ENCODE measurements at regions not wholly inside any gene's neighbourhood (a gene's known extent, or its start where the extent isn't known, plus 50 kb on each side); places are given as distances from the start of the nearest gene placed in this dataset.
"Not testable (repeated sequence)": the region's sequence is repeated elsewhere in the genome, so short reads cannot be mapped to it uniquely, and the experiment has no call there.

DNA sequence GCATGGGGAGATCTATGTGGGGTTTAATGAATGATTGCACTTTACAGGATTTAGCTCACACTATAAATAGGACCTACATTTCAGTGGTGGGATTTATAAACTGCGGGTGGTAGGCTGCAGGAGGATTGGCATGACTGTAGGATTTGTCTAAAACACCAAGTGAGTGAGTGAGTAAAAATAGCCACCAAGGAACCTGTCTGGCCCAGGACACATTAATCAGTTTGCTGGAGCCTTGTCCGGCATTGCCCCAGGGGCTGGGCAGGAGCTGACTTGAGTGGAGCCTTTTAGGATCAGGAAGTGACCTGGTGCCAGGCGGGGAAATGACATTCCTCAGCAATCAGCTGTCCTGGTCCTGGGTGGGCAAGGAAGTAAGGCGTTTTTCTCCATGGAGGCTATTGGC lies 193.9 kb upstream of the ADRA1D start:
- Histone ChIP-seq H3K9me3 (ENCODE audit: low read length) (no peaks in the 10 kb centered on the region), H3K4me1 (ENCODE audit: insufficient read depth, low read length) (no peaks in the 10 kb centered on the region), H3K4me3 (ENCODE audit: low read depth in 1 of 2, low read length in 2 of 2) (no peak overlapping the region), H3K9ac (ENCODE audit: low read length) (no peak overlapping the region), H3K27ac (ENCODE audit: low read depth, low read length) (no peak overlapping the region), H3K27me3 (ENCODE audit: control insufficient read depth in 1 of 2, insufficient read depth in 2 of 2, low read length in 2 of 2) (no peaks in the 10 kb centered on the region), H3K36me3 (ENCODE audit: insufficient read depth, low read length) (no peaks in the 10 kb centered on the region)

DNA sequence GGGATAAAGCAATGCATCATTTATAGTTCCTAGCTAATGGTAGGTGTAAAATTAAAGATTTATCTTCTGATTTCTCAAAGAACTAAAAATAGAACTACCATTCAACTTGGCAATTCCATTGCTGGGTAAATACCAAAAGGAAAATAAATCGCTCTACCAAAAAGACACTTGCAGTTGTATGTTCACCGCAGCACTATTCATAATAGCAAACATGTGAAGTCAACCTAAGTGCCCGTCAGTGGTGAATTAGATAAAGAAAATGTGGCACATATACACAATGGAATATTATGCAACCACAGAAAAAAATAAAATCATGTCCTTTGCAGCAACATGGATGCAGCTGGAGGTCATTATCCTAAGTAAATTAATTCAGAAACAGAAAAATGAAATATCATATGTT lies 192.8 kb upstream of the ADRA1D start:
- Histone ChIP-seq H3K36me3 (ENCODE audit: insufficient read depth, low read length) (no peaks in the 10 kb centered on the region), H3K27ac (ENCODE audit: low read depth, low read length) (no peak overlapping the region), H3K4me3 (ENCODE audit: low read depth in 1 of 2, low read length in 2 of 2) (no peak overlapping the region), H3K4me1 (ENCODE audit: insufficient read depth, low read length) (no peaks in the 10 kb centered on the region), H3K9me3 (ENCODE audit: low read length) (no peaks in the 10 kb centered on the region), H3K27me3 (ENCODE audit: control insufficient read depth in 1 of 2, insufficient read depth in 2 of 2, low read length in 2 of 2) (no peaks in the 10 kb centered on the region), H3K9ac (ENCODE audit: low read length) (no peak overlapping the region)

DNA sequence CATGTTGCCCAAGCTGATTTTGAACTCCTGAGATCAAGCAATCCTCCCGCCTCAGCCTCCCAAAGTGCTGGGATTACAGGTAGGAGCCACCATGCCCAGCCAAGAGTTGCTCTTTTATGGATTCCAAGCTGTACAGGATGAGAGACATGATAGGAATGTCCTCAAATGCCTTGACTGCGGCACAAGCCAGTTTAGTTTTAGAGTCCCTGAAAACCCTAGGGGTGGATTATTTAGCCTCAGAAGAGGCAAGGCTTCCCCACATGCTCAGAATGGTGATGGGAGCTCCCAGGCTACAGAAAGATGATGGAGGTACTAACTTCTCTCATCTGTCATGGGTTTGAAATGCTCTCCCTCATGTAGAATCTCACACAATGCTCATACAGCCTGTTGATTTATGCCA lies 192.1 kb upstream of the ADRA1D start:
- no peaks in the 10 kb centered on the region for H3K9me3 ChIP-seq (ENCODE audit: low read length)
- H3K27ac ChIP-seq (ENCODE audit: low read depth, low read length) = no peak overlapping the region
- no peaks in the 10 kb centered on the region for H3K27me3 ChIP-seq (ENCODE audit: control insufficient read depth in 1 of 2, insufficient read depth in 2 of 2, low read length in 2 of 2)
- no peak overlapping the region for H3K9ac ChIP-seq (ENCODE audit: low read length)
- H3K4me1 ChIP-seq (ENCODE audit: insufficient read depth, low read length) = no peaks in the 10 kb centered on the region
- no peaks in the 10 kb centered on the region for H3K36me3 ChIP-seq (ENCODE audit: insufficient read depth, low read length)
- H3K4me3 ChIP-seq (ENCODE audit: low read depth in 1 of 2, low read length in 2 of 2) = no peak overlapping the region

DNA sequence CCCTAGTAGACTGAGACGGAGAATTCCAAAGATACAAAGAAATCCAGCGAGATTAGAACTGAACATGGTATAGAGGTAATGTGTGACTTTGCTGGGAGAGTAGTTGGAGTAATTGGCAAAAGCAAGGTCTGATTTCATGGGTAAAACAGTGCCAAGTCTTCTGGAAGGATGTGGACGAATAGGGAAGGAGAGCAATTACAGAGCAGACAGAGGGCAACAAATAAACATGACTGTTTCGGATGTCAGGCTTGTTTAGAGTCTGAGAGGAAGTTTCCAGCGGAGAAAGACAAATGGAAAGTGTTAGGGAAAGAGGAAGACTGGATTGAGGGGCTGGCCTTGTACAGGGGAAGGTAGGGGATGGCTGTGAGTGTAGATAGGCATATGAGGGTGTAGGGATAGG lies 190.4 kb upstream of the ADRA1D start:
- Histone ChIP-seq H3K4me1 (ENCODE audit: insufficient read depth, low read length) (no peaks in the 10 kb centered on the region), H3K27me3 (ENCODE audit: control insufficient read depth in 1 of 2, insufficient read depth in 2 of 2, low read length in 2 of 2) (no peaks in the 10 kb centered on the region), H3K4me3 (ENCODE audit: low read depth in 1 of 2, low read length in 2 of 2) (no peak overlapping the region), H3K9ac (ENCODE audit: low read length) (no peak overlapping the region), H3K9me3 (ENCODE audit: low read length) (no peaks in the 10 kb centered on the region), H3K27ac (ENCODE audit: low read depth, low read length) (no peak overlapping the region), H3K36me3 (ENCODE audit: insufficient read depth, low read length) (no peaks in the 10 kb centered on the region)

DNA sequence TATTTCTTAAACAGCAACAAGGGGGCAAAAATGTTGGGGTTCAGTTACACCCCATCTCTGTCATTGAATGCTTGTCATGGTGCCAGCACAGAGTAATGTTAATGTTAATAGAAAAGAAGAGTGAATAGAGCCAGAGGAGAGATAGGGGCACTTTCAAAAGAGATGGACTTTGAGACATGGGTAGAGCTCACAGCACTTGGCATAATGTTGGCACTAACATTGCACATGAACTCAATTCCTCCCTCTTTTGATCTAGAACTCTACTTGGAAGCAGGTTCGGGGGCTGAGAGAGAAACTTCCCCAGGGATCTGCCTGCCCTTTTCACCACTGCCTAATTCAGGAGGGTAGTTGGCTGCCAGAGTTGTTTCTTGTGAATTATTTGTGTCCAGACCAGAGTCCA lies 188.0 kb upstream of the ADRA1D start:
- Histone ChIP-seq H3K9ac (ENCODE audit: low read length) (no peak overlapping the region), H3K4me1 (ENCODE audit: insufficient read depth, low read length) (no peaks in the 10 kb centered on the region), H3K27ac (ENCODE audit: low read depth, low read length) (no peak overlapping the region), H3K4me3 (ENCODE audit: low read depth in 1 of 2, low read length in 2 of 2) (no peak overlapping the region), H3K36me3 (ENCODE audit: insufficient read depth, low read length) (no peaks in the 10 kb centered on the region), H3K27me3 (ENCODE audit: control insufficient read depth in 1 of 2, insufficient read depth in 2 of 2, low read length in 2 of 2) (no peaks in the 10 kb centered on the region), H3K9me3 (ENCODE audit: low read length) (no peaks in the 10 kb centered on the region)

DNA sequence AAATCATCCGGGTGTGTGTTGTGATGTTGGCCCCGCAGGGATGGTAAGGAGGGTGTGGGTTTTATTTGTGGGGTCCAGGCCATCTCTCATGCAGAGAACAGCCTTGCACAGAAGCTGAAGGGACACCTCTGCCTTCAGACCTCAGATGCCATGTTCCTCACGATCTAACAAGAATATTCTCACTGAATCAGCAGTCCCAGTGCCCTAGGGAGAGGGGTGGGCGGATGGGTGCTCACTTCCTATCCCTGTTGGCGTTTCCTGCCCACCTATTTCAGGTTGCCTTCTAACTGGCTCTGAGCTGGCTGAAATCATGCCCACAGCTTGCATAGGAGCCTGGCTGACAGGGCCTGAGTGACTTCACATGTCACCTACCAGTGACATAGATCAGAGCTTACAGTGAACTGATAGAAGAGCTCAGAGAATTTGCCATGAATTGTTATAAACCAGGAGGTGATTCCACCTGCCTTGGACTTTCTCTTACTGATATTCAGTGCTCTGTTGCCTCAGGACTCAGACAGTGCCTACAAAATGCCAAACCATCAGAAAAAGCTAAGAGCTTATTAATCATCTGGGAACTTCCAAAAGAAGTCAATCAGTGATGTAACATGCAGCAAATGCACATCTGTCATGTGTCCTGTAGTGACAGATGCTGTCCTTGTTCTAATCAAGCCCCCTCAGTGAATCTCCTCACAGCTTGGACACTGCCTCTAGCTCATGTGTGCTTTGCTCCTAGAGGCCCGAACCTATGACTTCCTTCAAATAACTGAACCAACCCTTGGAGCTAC lies 186.8 kb upstream of the ADRA1D start:
- Histone ChIP-seq H3K9me3 (ENCODE audit: low read length) (no peaks in the 10 kb centered on the region), H3K36me3 (ENCODE audit: insufficient read depth, low read length) (no peaks in the 10 kb centered on the region), H3K9ac (ENCODE audit: low read length) (no peak overlapping the region), H3K4me3 (ENCODE audit: low read depth in 1 of 2, low read length in 2 of 2) (no peak overlapping the region), H3K27ac (ENCODE audit: low read depth, low read length) (no peak overlapping the region), H3K4me1 (ENCODE audit: insufficient read depth, low read length) (no peaks in the 10 kb centered on the region), H3K27me3 (ENCODE audit: control insufficient read depth in 1 of 2, insufficient read depth in 2 of 2, low read length in 2 of 2) (no peaks in the 10 kb centered on the region)

DNA sequence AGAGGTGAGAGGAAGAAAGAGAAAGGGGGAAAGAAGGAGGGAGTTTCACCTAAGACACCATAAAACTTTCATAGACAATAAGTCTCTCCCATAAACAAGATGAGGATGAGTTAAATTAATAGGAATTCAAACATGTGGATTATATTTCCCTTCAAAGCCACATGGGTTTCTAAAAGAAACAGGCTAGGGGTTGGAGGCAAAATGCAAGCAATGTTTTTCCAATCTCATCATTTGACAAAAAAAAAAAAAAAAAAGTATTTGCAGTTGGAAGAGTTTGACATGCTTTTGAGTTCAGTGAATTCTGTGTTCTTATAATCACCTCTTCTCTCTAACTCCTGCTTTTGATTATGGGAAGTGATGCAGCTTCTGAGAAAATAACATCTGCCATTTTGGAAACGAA lies 186.1 kb upstream of the ADRA1D start:
- Histone ChIP-seq H3K9ac (ENCODE audit: low read length) (no peak overlapping the region), H3K4me1 (ENCODE audit: insufficient read depth, low read length) (no peaks in the 10 kb centered on the region), H3K9me3 (ENCODE audit: low read length) (no peaks in the 10 kb centered on the region), H3K27me3 (ENCODE audit: control insufficient read depth in 1 of 2, insufficient read depth in 2 of 2, low read length in 2 of 2) (no peaks in the 10 kb centered on the region), H3K4me3 (ENCODE audit: low read depth in 1 of 2, low read length in 2 of 2) (no peak overlapping the region), H3K27ac (ENCODE audit: low read depth, low read length) (no peak overlapping the region), H3K36me3 (ENCODE audit: insufficient read depth, low read length) (no peaks in the 10 kb centered on the region)

DNA sequence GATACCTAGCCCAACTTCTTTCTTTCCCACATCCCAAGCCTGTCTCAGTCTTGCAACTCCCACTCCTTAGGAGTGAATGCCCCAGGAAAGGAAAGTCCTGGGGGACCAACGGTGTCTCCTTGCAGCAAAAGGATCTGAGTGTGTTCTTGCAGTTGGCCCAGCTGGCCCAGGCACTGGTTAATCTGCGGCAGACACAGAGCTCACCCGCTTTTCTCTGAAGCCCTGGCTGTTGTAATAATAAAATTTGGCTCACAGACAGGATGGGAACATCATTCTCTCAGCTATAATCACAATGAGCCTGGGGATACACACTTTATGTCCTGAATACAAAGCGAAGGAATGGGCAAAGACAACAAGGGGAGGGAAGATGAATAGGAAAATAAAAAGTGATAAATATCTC lies 185.6 kb upstream of the ADRA1D start:
- Histone ChIP-seq H3K4me3 (ENCODE audit: low read depth in 1 of 2, low read length in 2 of 2) (no peak overlapping the region), H3K27ac (ENCODE audit: low read depth, low read length) (no peak overlapping the region), H3K9me3 (ENCODE audit: low read length) (no peaks in the 10 kb centered on the region), H3K4me1 (ENCODE audit: insufficient read depth, low read length) (no peaks in the 10 kb centered on the region), H3K9ac (ENCODE audit: low read length) (no peak overlapping the region), H3K36me3 (ENCODE audit: insufficient read depth, low read length) (no peaks in the 10 kb centered on the region), H3K27me3 (ENCODE audit: control insufficient read depth in 1 of 2, insufficient read depth in 2 of 2, low read length in 2 of 2) (no peaks in the 10 kb centered on the region)

DNA sequence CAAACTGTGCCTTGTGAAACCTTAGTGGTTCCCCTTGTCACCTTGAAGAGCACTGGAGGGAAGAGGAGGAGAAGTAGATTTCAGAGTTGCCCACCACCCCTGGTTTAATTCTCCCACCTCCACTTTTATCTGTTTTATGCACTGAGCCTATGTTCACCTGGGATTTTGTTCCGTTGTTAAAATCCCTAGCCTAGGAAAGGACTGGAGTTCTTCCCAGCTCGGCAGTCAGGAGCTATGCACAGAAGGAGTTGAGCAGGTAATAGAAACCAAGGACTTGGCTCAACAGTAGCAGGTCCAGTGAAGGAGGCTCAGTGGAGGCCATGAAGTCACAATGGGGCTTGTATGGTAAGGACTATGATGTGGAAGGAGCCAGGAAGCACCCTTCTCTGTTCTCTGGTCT lies 182.4 kb upstream of the ADRA1D start:
- H3K4me1 ChIP-seq (ENCODE audit: insufficient read depth, low read length) = no peaks in the 10 kb centered on the region
- H3K9me3 ChIP-seq (ENCODE audit: low read length) = no peaks in the 10 kb centered on the region
- no peaks in the 10 kb centered on the region for H3K27me3 ChIP-seq (ENCODE audit: control insufficient read depth in 1 of 2, insufficient read depth in 2 of 2, low read length in 2 of 2)
- no peak overlapping the region for H3K27ac ChIP-seq (ENCODE audit: low read depth, low read length)
- H3K4me3 ChIP-seq (ENCODE audit: low read depth in 1 of 2, low read length in 2 of 2) = no peak overlapping the region
- no peak overlapping the region for H3K9ac ChIP-seq (ENCODE audit: low read length)
- no peaks in the 10 kb centered on the region for H3K36me3 ChIP-seq (ENCODE audit: insufficient read depth, low read length)

DNA sequence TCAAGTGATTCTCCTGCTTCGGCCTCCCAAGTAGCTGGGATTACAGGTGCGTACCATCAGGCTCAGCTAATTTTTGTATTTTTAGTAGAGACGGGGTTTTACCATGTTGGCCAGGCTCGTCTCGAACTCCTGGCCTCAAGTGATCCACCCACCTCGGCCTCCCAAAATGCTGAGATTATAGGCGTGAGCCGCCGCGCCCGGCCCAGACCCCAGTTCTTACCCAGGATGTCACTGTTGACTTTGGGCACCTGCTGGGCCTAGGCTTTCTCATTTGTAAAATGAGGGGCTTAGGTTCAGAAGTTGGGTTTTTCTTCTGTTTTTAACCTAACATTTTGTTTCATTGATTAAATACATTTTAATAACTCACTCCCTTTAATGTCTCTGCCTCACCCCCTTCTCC lies 181.7 kb upstream of the ADRA1D start:
- H3K4me1 ChIP-seq (ENCODE audit: insufficient read depth, low read length); H3K27ac ChIP-seq (ENCODE audit: low read depth, low read length); H3K4me3 ChIP-seq (ENCODE audit: low read depth in 1 of 2, low read length in 2 of 2); H3K36me3 ChIP-seq (ENCODE audit: insufficient read depth, low read length); H3K27me3 ChIP-seq (ENCODE audit: control insufficient read depth in 1 of 2, insufficient read depth in 2 of 2, low read length in 2 of 2); H3K9me3 ChIP-seq (ENCODE audit: low read length); H3K9ac ChIP-seq (ENCODE audit: low read length): not testable (repeated sequence)

DNA sequence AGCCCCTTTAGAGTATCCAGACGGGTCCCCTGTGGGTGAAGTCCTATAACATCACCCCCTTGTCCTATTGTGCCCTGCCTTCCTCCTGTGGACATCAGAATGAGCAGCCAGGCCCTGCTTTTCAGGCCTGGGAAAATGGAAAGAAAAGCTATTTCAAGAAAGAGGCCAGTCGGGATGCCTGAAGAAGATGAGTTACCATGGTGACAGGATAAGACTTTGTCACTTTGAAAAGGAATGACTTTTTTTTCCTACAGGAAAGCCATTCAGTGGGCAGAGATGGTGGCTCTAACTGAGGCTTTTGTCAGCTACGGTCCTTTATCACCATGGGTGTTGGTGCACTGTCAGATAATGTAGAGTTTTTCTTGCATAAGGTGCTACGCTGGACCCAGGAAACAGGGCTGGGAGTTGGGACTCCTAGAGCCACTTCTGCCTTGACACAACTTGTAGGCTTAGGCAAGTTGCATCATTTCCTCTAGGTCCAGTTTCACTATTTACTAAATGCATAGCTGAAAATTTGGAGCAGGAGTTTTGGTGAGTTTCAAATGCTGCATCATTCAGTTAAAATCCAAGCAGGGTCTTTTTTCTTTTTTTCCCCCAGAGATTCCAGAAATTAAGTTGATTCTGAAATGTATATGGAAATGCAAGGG lies 179.0 kb upstream of the ADRA1D start:
- no peaks in the 10 kb centered on the region for H3K36me3 ChIP-seq (ENCODE audit: insufficient read depth, low read length)
- H3K4me1 ChIP-seq (ENCODE audit: insufficient read depth, low read length) = no peaks in the 10 kb centered on the region
- no peaks in the 10 kb centered on the region for H3K9me3 ChIP-seq (ENCODE audit: low read length)
- no peaks in the 10 kb centered on the region for H3K27me3 ChIP-seq (ENCODE audit: control insufficient read depth in 1 of 2, insufficient read depth in 2 of 2, low read length in 2 of 2)
- no peak overlapping the region for H3K9ac ChIP-seq (ENCODE audit: low read length)
- no peak overlapping the region for H3K27ac ChIP-seq (ENCODE audit: low read depth, low read length)
- no peak overlapping the region for H3K4me3 ChIP-seq (ENCODE audit: low read depth in 1 of 2, low read length in 2 of 2)

DNA sequence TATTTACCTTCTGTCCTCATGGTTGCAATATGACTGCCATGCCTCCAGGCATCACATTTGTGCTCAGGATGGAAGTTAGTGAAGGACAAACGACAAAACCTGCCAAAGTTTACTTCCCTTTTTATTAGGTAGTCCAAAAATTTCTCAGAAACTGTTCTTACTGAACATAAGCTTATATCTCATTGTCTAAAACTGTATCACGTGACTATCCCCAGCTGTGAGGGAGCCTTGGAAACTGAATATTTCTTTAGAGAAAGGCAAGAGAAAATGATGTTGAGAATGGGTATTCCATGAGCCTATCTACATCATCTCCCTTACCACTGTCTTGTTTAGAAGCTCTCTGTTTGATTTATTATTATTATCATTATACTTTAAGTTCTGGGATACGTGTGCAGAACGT lies 169.1 kb upstream of the ADRA1D start:
- H3K27me3 ChIP-seq (ENCODE audit: control insufficient read depth in 1 of 2, insufficient read depth in 2 of 2, low read length in 2 of 2) = no peaks in the 10 kb centered on the region
- no peak overlapping the region for H3K9ac ChIP-seq (ENCODE audit: low read length)
- no peak overlapping the region for H3K27ac ChIP-seq (ENCODE audit: low read depth, low read length)
- no peaks in the 10 kb centered on the region for H3K36me3 ChIP-seq (ENCODE audit: insufficient read depth, low read length)
- no peak overlapping the region for H3K4me3 ChIP-seq (ENCODE audit: low read depth in 1 of 2, low read length in 2 of 2)
- no peaks in the 10 kb centered on the region for H3K4me1 ChIP-seq (ENCODE audit: insufficient read depth, low read length)
- H3K9me3 ChIP-seq (ENCODE audit: low read length) = no peaks in the 10 kb centered on the region
